Thyroid gland (tissue), 4 donors: ENCODE measurements at regions not wholly inside any gene's neighbourhood (a gene's known extent, or its start where the extent isn't known, plus 50 kb on each side); places are given as distances from the start of the nearest gene placed in this dataset.

Experiments
- POLR2A ChIP-seq, 2 donors: fragments of 450-650 bp; IDR thresholded peaks; one replicate each; pipeline ENCODE4 v1.6.1; 2017; ENCODE audit warnings: antibody characterized with exemption in 2 of 2, mild to moderate bottlenecking in 2 of 2, moderate library complexity in 1 of 2
- TF ChIP-seq, protein P1 (sequence below), 6 experiments: fragments of 200-600 bp in 3 of 6; fragments of 450-650 bp in 3 of 6; sonication (generic) in 3 of 6; IDR thresholded peaks; one replicate each; pipeline ENCODE4 v1.5.1; 2016 to 2019; ENCODE audit warnings: antibody characterized with exemption in 6 of 6, mild to moderate bottlenecking in 2 of 6, inconsistent platforms in 1 of 6, moderate library complexity in 1 of 6

DNA sequence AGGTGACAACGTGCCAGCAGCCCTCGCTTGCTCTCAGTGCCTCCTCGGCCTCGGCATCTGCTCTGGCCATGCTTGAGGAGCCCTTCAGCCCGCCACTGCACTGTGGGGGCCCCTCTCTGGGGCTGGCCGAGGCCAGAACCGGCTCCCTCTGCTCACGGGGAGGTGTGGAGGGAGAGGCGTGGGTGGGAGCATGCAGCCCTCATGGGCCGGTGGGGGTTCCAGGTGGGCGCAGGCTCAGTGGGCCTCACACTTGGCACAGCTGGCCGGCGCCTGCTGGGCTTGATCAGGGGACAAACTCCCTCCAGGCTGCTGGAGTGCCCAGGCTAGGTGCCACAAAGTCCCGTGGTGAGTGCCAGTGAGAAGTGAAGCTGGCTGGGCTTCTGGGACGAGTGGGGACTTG, 566.6 kb upstream of the ID4 start:
- TF ChIP-seq, protein P1, sequence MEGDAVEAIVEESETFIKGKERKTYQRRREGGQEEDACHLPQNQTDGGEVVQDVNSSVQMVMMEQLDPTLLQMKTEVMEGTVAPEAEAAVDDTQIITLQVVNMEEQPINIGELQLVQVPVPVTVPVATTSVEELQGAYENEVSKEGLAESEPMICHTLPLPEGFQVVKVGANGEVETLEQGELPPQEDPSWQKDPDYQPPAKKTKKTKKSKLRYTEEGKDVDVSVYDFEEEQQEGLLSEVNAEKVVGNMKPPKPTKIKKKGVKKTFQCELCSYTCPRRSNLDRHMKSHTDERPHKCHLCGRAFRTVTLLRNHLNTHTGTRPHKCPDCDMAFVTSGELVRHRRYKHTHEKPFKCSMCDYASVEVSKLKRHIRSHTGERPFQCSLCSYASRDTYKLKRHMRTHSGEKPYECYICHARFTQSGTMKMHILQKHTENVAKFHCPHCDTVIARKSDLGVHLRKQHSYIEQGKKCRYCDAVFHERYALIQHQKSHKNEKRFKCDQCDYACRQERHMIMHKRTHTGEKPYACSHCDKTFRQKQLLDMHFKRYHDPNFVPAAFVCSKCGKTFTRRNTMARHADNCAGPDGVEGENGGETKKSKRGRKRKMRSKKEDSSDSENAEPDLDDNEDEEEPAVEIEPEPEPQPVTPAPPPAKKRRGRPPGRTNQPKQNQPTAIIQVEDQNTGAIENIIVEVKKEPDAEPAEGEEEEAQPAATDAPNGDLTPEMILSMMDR (IDR thresholded peaks at IDR 0.05) = no peak
- no peak for TF ChIP-seq POLR2A (IDR thresholded peaks at IDR 0.05)
